Daoy (cell line): ENCODE measurements at regions not wholly inside any gene's neighbourhood (a gene's known extent, or its start where the extent isn't known, plus 50 kb on each side); places are given as distances from the start of the nearest gene placed in this dataset.

Experiments used
- DNase-seq: peaks from one replicate; pipeline ENCODE4 v3.0.0-alpha.2; 2015; ENCODE audit warnings: low read depth

DNA sequence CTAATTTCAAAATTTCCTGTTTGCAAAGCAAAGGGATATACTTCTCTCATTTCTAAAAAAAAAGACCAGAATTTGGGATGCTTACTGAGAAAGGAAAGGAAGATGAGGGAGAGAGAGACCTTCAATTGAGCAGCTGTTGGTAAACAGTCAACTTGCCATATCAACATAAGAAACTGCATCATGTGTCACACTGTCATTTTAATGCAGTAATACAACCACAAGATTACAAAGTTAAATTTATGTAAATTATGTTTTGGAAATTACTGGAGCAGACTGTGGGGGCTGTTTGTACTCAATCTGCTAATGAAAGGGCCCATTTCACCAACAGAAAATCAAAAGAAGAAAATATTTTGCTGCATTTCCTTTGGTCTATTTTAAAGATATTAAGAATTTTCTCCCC lies 370.4 kb upstream of the TMPO start:
- DNase-seq = no peak

DNA sequence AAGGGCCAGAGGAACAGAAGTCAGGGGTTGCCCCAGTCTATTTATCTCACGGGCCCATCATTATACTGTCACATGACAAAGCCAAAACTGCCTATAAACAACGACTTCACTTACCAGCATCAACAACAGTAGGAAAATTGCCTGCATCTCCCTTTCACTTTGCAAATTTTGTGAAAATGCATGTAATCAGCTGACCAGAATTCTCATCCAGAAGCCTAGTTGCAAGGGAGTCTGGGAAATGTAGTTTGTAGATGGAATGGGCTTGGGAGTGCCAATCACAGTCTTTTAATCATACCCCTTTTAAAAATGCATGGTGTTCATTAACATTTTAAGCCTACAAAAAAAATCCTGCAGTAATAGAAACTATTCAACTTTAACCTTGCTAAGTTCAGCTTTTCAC lies 369.3 kb upstream of the TMPO start:
- no peak for DNase-seq

DNA sequence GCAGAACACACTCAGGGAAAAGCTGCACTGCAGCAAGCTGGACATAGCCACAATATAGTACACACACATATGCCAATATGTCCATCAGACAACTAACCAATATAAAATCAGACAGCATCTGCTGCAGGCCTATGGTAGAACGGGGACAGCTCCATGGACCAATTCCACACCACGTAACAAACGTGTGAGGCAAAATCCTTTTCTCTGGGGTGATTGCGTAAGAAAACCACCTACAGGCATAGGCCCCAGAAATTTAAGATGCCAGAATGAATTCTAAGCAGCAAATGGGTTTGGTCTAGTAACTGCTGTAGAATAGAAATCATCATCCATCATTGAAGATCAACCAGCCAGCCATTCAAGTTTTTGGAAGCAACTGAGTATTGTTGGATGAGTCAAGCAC lies 368.9 kb upstream of the TMPO start:
- DNase-seq = no peak

DNA sequence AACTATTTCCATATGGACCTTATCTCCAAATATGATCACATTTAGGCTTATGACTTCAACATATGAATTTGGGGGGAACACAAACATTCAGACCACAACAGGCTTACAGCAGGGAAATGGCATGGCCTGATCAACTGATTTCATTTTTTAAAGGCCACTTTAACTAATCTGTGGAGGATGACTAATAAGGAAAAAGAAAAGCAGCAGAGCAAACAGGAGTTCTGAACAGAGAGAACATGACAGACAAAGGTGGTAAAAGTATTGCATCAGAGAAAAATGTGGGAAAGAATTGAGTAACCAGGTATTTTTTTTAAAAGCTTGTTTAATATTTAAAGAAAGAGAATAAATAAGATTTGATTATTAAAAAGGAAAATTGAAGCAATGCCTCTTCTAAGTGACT lies 366.1 kb upstream of the TMPO start:
- no peak for DNase-seq

DNA sequence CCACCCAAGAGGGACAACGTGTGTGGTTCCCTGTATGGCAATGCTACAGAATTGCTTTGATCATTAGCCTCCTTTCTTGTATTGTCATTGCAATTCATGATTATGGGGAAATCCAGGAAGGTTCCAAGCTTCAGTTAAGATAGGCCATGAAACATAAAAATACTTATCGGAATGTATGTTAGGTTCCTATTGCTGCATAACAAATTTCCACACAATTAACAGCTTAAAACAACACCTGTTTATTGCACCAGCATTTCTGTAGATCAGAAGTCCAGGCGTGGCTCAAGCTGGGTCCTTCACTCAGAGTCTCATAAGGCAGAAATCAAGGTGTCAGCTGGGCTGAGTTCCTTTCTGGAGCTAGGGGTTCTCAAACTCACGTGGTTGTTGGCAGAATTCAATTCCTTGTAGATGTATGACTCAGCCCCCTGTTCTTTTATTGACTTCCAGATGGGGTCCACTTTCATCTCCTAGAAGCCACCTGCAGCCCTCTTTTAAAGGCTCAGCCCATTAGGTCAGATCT lies 365.6 kb upstream of the TMPO start:
- DNase-seq = no peak

DNA sequence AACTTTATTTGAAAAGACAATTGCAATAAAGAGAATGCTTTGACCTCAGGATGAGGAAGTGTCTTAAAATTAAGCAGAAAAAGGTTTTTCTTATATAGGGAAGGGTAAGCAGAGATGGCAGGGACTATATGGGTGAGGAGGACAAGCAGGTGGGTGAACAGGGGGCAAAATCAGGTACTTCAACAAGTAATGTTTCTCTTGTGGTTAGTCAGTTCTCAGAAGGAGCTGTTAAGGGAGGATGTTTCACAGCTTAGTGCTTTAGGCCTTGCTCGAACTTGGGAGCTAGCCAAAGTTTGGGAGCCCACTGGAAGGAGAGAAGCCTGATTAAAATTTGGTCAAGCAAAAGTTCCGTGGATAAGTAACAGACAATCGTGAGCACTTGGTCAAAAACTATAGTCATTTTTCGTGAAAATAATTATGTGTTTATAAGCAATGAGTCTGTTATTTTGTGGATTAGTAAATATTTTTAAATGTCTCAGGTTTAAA lies 364.2 kb upstream of the TMPO start:
- no peak for DNase-seq

DNA sequence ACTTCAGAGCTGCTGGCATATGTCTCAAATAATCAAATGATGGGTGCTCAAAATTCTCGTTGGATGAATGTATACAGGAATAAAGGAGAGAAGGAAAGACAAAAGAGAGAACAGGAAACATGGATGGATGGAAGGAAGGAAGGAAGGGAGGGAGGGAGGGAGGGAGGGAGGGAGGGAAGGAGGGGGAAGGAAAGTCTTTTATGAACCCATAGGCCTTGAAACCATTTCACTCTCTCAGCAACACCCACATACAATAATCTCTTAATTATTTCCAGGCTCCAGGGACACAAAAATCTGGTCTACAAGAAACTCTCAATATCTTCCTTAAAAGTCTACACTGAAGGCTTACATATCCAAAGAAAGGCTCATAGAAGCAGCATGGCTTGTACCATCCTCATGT lies 363.4 kb upstream of the TMPO start:
- DNase-seq = no peak

DNA sequence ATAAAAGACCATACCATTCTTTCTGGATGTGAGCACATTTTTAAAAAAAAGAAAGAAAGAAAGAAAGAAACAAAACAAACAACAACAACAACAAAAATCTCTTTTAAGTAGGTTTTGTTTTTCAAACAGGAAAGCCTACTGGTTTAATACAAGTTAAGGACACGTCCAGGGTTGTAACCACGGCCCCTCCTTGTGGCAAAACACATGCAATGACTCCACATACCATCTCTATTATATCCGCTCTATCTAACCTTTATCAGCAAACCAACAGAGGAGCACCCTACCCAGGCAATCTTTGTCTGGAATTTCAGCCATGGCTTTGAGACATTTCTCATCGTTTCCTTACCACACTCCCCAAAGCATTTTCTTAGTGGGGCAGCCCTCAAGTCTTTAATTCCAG lies 360.5 kb upstream of the TMPO start:
- peak; percentile 27 for DNase-seq

DNA sequence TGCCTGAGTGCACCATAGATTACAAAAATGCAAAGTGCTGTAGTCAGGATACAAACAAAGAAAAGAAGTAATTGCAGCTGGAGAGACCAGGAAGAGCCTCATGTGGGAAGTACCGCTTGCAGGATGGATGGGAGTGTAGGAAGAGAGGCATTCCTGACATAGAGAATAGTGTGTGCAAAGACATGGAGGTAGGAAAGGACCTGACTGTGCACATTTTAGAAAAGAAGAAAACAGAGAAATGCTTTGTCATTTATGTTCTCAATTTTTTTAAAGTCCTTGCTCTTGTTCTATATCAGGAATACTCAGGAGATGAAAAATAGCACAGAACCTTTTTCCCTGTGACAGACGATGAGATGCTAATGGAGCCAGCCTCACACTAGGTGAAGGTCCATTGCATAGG lies 358.7 kb upstream of the TMPO start:
- DNase-seq = no peak

DNA sequence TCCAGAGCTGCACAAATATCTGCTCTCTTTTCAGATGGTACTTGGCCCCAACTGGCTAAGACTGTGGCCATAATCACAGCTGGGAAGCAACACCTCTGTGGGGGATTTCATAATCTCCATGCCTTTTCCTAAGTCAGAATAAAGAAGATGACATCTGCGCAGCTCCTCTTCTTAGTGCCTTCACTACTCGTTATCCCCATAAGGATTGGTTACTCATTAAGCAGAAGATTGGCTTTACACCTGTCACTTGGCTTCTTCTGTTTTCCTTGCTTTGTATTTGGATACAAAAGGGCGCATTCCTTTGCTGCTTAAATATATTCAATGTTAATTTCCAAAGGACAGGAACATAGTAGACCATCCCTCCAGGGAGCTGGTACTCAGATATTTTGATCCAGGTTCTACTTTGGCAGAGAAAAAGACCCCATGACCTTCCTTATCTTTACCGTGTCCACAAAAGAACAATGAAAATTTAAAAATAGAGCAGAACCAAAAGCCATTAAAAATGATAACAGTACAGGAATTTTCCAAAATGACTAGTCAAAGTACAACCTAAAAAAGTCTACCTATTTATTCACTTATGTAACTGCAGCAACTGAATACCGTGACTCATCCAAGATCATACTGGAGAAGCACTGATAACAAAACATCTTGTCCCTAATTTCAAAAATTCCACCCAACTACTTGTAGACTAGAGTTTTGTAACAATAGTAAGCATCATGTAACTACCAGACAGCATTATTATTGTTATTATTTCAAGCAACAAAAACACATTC lies 352.3 kb upstream of the TMPO start:
- no peak for DNase-seq

DNA sequence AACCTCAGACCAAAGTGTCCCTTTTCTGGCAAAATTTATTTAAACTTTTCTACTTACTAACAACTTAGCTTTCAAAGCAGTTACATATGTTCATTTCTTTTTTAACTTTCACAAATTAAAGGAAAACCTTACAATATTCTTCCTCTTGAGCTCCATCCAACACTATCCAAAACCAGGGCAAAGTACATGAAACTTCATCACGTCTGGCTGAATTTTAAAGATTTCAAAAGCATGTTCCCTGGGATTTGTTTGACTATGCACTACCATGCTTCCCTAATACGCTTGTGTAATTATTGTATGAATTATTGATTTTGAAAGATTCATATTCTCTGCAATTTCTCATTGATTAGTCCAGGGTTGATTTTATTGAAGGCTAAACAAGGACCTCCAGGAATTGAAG lies 343.1 kb upstream of the TMPO start:
- DNase-seq = no peak

DNA sequence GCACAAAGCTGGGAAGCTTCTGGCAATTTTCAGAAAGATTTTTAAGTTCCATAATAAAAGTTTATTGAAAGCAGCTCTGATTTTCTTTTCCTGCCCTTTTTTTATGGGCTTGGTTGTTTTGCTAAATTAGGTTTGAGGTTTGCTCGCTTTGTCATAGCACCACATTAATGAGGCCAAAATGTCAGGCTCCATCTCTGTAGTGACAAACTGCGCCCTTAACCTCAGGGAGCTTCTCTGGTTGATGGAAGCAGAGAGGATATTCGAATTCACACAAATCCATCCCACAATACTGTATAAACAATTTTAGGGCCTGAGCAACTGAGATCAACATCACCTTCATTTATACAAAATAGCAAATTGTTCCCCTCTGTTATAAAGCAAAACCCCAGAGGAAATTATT lies 342.6 kb upstream of the TMPO start:
- DNase-seq = no peak

DNA sequence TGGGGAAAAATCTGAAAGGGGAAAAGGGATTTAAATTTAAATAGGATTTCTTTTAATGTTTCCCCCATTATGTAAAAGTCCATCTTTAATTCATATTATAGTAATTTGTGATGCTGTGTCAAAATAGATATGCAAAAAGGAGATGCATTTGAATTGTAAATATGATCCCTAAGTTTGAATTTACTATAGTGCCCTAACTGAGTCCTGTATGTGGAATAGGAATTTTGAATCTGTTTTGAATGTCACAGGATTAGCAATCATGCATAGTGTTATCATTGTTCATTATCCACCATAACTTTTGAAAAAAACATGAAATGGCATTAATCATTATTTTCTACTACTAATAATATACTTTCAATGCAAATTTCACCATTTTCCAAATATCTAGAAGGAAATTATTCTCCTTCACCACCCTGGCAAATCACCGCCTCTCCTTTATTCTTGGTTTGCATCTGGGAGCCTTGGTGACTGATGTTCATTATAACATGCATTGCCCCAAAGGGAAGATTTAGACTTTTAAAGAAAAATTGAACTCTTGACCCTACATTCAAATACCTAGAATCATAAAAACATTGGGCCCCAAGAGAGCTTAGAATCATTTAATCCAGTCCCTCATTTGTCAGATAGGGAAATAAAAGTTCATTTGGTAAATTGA lies 341.5 kb upstream of the TMPO start:
- no peak for DNase-seq

DNA sequence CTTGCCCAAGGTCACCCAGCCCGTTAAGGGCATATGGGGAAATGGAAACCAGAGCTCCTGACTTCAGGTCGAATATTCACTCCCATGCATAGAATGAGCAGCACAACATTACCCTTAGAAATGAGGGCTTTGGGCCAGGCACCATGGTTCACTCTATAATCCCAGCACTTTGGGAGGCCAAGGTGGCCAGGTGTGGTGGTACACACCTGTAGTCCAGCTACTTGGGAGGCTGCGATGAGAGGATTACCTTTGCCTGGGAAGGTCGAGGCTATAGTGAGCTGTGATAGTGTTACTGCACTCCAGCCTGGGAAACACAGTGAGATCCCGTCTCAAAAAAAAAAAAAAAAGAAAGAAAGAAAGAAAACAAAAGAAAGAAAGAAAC lies 341.0 kb upstream of the TMPO start:
- no peak for DNase-seq

DNA sequence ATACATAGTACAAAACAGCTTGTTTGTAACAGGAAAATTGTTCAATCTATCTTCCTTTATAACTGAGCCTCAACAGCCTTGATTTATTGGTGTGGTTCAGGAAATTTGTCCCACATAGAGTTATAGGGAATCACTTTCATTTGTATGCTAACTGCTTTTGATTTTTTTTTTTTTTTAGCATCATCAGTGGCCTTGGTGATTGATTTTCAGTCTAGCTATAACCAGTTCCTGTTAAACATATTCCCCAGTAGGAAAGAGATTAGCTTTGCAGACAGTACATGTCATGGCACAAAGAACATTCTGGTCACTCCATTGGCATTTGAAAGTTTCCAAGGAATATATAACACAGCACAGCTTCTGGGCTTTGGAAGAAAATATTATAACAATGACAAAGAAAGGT lies 337.3 kb upstream of the TMPO start:
- DNase-seq = no peak

DNA sequence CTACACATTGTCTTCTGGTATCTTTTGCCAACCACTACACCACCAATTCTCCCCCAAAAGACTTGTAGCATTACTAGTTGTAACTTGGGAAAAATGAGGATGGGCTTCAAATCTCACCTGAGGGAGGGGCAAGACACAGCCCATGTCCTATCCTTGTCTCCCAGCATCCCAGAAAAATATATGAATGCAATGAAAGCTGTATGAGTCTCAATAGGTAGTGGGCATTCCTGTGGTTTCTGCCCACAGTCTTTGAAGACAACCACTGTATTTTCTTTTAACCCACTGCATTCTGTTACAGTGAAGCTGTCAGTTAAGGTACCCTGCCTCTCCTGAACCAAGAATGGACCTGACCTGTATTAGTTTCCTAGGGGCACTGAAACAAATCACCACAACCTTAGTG lies 336.2 kb upstream of the TMPO start:
- DNase-seq = no peak

DNA sequence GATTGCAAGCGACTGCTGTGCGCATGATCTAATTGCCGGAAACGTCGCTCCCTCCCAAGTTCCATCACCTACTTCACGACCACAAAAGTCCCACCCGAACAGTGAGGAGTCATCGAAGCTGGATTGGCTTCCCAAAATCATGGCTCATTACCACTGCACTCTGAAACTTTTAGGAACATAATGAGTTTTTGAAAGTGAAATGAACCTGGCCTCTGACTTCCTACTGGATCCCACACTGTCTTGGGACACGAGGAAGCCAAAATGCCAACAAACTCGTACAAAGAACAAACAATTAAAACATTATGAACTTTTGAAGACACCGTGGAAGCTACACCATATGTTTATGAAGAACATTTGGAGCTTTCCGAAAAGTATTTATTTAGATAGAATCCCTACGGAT lies 334.8 kb upstream of the TMPO start:
- no peak for DNase-seq

DNA sequence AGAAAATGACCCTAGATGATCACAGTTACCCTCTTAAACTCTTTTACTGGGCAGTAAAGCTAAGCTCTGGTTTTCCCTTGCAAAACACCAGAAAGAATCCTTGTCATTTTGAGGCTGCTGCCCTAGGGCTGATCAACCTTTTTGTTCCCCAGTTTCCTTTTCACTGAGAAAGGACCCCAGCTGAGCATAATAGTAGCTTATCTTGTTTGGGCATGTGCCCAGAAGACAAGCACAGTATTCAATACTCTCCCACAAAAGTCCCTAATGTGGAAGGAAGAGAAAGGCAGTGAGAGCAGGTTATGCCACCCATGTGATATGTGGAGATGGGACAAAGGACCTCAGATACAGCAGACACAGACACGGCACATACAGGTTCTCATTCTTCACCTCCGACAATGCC lies 332.6 kb upstream of the TMPO start:
- no peak for DNase-seq

DNA sequence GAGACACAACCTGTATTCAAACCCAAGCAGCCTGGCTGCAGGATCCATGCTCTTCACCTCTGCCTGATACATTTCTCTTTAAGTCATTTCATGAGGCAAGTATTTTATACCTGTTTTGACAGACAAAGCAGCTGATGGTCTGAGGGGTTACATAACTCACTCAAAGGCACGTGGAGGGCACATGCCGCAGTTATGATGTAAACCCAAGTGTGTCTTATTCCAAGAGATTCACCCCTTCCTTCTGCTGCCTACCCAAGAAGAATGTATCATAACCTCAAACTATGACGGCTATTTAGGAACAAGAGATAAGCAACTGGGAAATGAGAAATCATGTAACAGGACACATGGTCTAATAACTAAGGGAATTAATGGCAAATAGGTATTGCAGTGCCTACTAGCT lies 329.8 kb upstream of the TMPO start:
- DNase-seq = peak; percentile 34

DNA sequence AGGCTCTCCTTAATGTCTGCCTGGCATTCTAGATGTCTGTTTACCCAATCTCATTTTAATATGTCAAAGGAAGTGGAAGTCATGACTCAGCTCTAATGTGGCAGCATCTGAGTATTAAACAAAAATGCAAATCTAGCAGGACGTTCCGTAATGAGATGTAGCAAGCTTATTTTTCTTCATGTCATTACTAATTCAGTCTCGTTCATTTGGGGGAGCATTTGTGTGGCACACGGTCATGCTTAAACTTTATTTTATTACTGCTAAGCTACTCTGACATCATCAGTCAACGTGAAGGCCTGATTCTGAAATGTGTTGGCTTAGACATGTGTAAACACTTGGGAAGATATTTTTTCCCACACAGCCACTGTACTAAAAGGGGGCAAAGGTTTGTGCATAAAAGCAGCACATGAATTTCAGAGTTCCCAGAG lies 326.7 kb upstream of the TMPO start:
- peak; percentile 21 for DNase-seq

DNA sequence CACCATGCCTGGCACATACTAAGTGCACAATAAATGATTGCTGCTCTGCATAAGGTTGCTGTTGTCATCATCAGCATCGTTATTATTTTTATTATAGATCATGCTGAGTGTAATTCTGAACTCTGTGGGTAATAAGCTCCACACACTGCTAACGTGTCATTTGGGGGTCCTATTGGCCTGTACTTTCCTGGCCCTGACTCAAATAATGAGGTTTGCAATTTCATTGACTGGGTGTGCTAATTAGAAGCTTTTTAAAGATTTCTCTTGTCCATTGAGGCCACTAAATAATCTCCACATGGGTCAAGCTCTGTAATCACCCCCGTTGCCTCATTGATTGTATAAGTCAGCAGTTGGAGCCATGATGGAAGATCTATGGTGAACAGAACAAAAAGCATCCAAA lies 320.8 kb upstream of the TMPO start:
- DNase-seq = no peak

DNA sequence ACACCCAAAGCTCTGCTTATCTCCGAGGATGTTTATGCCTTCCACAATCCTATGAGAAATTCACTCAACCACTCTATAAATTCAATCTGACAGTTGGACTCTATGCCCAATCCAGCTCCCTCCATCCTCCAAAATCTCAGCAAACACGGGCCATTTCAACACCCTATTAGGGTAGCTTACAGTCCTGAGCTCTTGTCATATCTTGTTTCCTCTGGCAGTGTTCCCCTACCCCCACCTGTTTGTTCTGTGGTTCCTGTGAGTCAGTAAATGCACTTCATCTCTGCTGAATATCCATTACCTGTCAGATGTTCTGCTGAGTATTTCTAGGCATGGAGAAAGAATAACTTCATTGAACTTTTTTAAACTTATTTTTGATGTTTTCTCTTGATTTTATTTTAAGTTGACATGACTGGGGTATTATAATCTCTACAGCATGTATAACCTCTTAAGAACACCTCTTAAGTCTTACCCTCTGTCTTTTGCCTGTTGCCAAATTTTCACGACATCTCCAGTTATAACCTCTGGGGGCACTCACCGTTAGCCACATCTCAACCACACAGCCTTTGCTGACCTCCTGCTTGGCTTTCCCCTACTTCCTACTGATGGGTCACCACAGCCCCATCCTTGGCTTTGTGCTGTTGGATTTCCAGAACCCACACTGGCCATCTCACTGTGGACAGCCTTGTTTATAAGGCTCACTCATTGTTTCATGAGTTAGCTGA lies 317.0 kb upstream of the TMPO start:
- peak; percentile 72 for DNase-seq

DNA sequence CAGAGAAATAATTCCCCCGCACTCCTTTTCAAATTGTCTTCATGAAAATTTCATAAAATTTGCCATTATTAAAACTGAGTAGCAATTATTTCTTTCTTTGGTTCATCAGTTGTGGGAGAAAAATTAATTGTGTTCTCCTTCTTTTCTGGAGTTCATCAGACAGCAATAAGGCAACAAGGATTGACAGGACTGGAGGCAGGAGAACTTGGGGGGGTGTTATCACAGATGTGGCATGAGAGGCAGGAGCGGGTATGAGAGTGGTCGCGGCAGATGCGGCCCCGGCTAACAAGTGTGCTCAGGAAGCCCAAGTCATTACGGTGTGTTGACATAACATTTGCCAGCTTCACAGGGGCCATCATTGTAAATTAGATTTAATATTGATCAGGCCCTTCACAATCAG lies 306.6 kb upstream of the TMPO start:
- DNase-seq = no peak
